Lung (tissue), 11 donors: ENCODE measurements at regions not wholly inside any gene's neighbourhood (a gene's known extent, or its start where the extent isn't known, plus 50 kb on each side); places are given as distances from the start of the nearest gene placed in this dataset.
"Not testable (repeated sequence)": the region's sequence is repeated elsewhere in the genome, so short reads cannot be mapped to it uniquely, and the experiment has no call there.

ENCODE experiments used
- ATAC-seq: fragments of 200-7000 bp; cut with Tn5 transposase; one replicate; pipeline ENCODE4 v1.9.1; 2020; ENCODE audit warnings: moderate number of reproducible peaks; ENCODE audit not compliant: insufficient read depth, low FRiP score
- DNase-seq, 3 donors: peaks; one replicate each; pipeline ENCODE4 v3.0.0-alpha.2; 2013 to 2017
- H3K27ac ChIP-seq, 2 donors: one replicate each; pipeline ENCODE4 v1.5.1; 2013; ENCODE audit warnings: mild to moderate bottlenecking in 2 of 2, moderate library complexity in 2 of 2, control low read depth in 1 of 2, inconsistent platforms in 1 of 2, low read depth in 1 of 2, low read length in 1 of 2
- H3K27me3 ChIP-seq, 3 donors: one replicate each; pipeline ENCODE4 v1.5.1; 2013; ENCODE audit warnings: low read length in 2 of 3; ENCODE audit not compliant: control insufficient read depth in 3 of 3, insufficient read depth in 3 of 3
- H3K36me3 ChIP-seq, 4 donors: one replicate each; pipeline ENCODE4 v1.5.1; 2013; ENCODE audit warnings: low read length in 4 of 4, mild to moderate bottlenecking in 1 of 4, moderate library complexity in 1 of 4; ENCODE audit not compliant: control insufficient read depth in 4 of 4, insufficient read depth in 4 of 4
- H3K4me1 ChIP-seq, 5 donors: one replicate each; pipeline ENCODE4 v1.5.1; 2013; ENCODE audit warnings: low read length in 5 of 5, mild to moderate bottlenecking in 2 of 5, moderate library complexity in 1 of 5; ENCODE audit not compliant: control insufficient read depth in 5 of 5, insufficient read depth in 5 of 5
- H3K4me3 ChIP-seq: one replicate; pipeline ENCODE4 v1.5.1; 2013; ENCODE audit warnings: mild to moderate bottlenecking, control low read depth, moderate library complexity
- H3K9ac ChIP-seq, 2 donors: one replicate each; pipeline ENCODE4 v1.5.1; 2013; ENCODE audit warnings: low read length in 2 of 2, control low read depth in 1 of 2; ENCODE audit not compliant: insufficient read depth in 1 of 2
- H3K9me3 ChIP-seq, 4 donors: one replicate each; pipeline ENCODE4 v1.5.1; 2013; ENCODE audit warnings: low read length in 3 of 4, mild to moderate bottlenecking in 1 of 4, moderate library complexity in 1 of 4; ENCODE audit not compliant: control insufficient read depth in 4 of 4, insufficient read depth in 3 of 4
- WGBS, 2 donors: extraction: QIAGEN DNeasy Blood & Tissue Kit; methylation state at CpG; one replicate each; pipeline ENCODE4 v1.1.7; 2013; 5-methylcytosine and 5-hydroxymethylcytosine counted together
- TF ChIP-seq, protein P1 (sequence below): IDR thresholded peaks from 2 replicates; pipeline ENCODE4 v1.5.1; 2012; ENCODE audit warnings: mild to moderate bottlenecking; ENCODE audit errors: control extremely low read depth, extremely low read depth
- donor health status: control.
- donor health status: control.
- donor health status: Bipolar disorder and iron deficiency.
- donor health status: healthy.
- donor health status: DM: yes; HTN: yes; CAD: no.

DNA sequence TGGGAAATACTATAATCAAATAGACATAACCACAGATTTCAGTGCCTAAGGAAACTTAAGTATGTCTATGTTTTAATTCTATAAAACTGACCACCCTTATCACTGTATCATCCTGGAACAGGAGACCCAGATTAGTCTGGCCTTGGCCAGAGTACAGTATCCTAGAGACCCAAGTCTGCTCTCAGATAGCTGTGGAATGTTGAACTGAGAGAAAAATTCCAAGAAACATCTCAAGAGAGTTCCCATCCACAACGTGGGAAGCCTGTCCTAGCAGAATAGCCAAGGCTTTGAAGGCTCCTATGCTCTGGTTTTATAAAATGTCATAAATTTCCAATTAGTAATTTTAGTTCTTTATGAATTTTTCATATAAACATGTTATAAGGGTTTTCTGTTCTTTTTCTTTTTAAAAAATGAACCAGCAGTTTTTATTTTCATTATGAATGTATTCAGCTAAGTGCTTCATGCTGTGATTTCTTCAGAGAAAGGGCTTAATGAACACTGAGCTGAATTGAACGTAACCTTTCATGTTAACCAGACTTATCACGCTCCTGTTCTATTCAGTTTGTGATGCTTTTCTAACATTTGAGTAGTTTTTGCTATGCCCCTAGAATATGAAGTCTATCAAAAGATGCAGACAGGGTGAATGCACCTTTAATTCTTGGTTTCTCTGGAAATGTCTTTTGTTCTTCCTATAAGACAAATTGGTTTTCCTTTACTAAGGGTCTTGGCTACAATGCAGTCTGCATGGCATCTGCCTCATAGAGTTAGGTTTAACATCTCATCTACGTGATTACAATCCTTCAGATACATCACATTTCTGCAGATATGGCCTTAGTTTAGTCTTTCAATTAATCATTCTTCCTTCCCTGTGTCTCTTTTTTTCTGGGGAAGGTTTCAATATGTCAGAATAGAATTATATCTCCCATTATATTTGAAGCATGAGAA lies 230.8 kb downstream of the CYLC2 start:
- H3K9ac ChIP-seq = no peak overlapping the region
- no peak overlapping the region for H3K4me3 ChIP-seq
- H3K27ac ChIP-seq = no peak overlapping the region
- H3K36me3 ChIP-seq = no peaks in the 10 kb centered on the region
- DNase-seq = no peak
- H3K4me1 ChIP-seq = no peaks in the 10 kb centered on the region
- H3K27me3 ChIP-seq = no peaks in the 10 kb centered on the region
- WGBS, 2 donors = 60 to 68% methylated on average over 4 of the region's 4 CpGs
- no peaks in the 10 kb centered on the region for H3K9me3 ChIP-seq
- no peak for ATAC-seq
- TF ChIP-seq, protein P1, sequence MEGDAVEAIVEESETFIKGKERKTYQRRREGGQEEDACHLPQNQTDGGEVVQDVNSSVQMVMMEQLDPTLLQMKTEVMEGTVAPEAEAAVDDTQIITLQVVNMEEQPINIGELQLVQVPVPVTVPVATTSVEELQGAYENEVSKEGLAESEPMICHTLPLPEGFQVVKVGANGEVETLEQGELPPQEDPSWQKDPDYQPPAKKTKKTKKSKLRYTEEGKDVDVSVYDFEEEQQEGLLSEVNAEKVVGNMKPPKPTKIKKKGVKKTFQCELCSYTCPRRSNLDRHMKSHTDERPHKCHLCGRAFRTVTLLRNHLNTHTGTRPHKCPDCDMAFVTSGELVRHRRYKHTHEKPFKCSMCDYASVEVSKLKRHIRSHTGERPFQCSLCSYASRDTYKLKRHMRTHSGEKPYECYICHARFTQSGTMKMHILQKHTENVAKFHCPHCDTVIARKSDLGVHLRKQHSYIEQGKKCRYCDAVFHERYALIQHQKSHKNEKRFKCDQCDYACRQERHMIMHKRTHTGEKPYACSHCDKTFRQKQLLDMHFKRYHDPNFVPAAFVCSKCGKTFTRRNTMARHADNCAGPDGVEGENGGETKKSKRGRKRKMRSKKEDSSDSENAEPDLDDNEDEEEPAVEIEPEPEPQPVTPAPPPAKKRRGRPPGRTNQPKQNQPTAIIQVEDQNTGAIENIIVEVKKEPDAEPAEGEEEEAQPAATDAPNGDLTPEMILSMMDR = no peak

DNA sequence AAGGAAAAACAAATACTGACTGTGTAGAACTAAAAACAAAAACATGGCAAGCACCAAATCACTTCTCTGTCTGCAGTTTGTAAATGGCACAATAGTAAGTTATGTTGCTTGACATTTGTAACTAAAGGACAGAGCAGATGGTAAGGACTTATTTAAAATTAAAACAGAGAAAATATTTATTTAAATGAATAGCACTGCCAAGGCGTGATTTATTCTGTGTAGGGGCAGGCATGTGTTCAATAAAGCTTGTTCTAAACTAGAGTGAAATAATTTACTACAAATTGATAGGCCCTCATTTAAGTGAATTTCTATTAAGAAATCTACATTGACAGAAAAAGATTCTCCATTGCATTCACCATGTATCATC lies 231.5 kb downstream of the CYLC2 start:
- Histone ChIP-seq H3K4me3 (no peak overlapping the region), H3K4me1 (no peaks in the 10 kb centered on the region), H3K9ac (no peak overlapping the region), H3K9me3 (no peaks in the 10 kb centered on the region), H3K36me3 (no peaks in the 10 kb centered on the region), H3K27me3 (no peaks in the 10 kb centered on the region), H3K27ac (no peak overlapping the region)
- TF ChIP-seq, protein P1 = no peak
- DNase-seq = no peak
- WGBS, 2 donors = 75 to 86% methylated on average over 1 of the region's 1 CpG
- no peak for ATAC-seq

DNA sequence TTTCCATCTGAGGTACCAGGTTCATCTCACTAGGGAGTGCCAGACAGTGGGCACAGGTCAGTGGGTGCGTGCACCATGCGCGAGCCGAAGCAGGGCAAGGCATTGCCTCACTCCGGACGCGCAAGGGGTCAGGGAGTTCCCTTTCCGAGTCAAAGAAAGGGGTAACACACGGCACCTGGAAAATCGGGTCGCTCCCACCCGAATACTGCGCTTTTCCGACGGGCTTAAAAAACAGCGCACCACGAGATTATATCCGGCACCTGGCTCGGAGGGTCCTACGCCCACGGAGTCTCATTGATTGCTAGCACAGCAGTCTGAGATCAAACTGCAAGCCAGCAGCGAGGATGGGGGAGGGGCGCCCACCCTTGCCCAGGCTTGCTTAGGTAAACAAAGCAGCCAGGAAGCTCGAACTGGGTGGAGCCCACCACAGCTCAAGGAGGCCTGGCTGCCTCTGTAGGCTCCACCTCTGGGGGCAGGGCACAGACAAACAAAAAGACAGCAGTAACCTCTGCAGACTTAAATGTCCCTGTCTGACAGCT lies 242.5 kb downstream of the CYLC2 start:
- H3K4me3 ChIP-seq, H3K27ac ChIP-seq, H3K9ac ChIP-seq, ATAC-seq, H3K36me3 ChIP-seq, H3K9me3 ChIP-seq, H3K27me3 ChIP-seq, DNase-seq, H3K4me1 ChIP-seq: not testable (repeated sequence)
- 84 to 85% methylated on average over 24 of the region's 24 CpGs for WGBS, 2 donors

DNA sequence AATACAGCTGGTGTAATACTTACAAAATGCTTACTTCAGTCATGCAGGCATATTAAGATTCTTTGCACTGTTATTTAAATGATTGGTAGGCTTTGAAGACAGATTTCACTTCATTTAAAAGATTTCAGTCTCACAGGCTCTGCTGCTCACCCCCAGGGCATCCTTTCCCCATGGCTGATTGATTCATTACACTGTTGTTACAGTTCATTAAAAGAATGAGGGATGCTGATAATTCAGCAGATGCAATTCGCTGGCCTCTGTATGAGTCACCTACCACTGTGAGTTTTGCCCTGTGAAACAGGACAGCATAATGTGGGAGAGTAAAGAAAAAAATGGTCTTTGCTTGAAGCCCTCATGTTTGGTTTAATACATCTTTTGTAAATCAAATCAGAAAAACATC lies 246.9 kb downstream of the CYLC2 start:
- Histone ChIP-seq H3K9ac (no peak overlapping the region), H3K27ac (no peak overlapping the region), H3K4me1 (no peaks in the 10 kb centered on the region), H3K36me3 (no peaks in the 10 kb centered on the region), H3K9me3 (no peaks in the 10 kb centered on the region), H3K27me3 (no peaks in the 10 kb centered on the region), H3K4me3 (no peak overlapping the region)
- TF ChIP-seq, protein P1 = no peak
- ATAC-seq (no peak), DNase-seq (no peak)
- 50 to 70% methylated on average over 1 of the region's 1 CpG for WGBS, 2 donors
